IMR-90 (cell line): ENCODE measurements at regions not wholly inside any gene's neighbourhood (a gene's known extent, or its start where the extent isn't known, plus 50 kb on each side); places are given as distances from the start of the nearest gene placed in this dataset.

Source experiments
- ATAC-seq: fragments of 200-7000 bp; cut with Tn5 transposase; 2 replicates; pipeline ENCODE4 v1.9.1; 2020; ENCODE audit warnings: low read depth, mild to moderate bottlenecking, moderate library complexity
- BruUV-seq: library from RNA; stranded (reverse); fragments of 400-500 nt; replicated peaks from 2 replicates; lab custom pipeline; 2021; lab: Mats Ljungman, UMichigan
- CTCF ChIA-PET: fragments of 300-600 bp; formaldehyde crosslinking; extraction: SDS; loops from one replicate; lab custom pipeline; 2021; ENCODE audit warnings: antibody characterized with exemption; lab: Yijun Ruan, JAX
- POLR2A ChIA-PET: fragments of 300-600 bp; sonication (Branson Sonifier 250); formaldehyde crosslinking; loops from one replicate; lab custom pipeline; 2022; ENCODE audit warnings: antibody characterized with exemption; ENCODE audit not compliant: unreplicated experiment; lab: Charles Lee
- DNase-seq: peaks from one replicate; pipeline ENCODE4 v3.0.0; 2013
- H2AFZ ChIP-seq: replicated peaks from 2 replicates; pipeline ENCODE3; 2013; ENCODE audit warnings: low read length, mild to moderate bottlenecking; ENCODE audit not compliant: poor library complexity
- H2AK5ac ChIP-seq: 2 replicates; pipeline ENCODE4 v1.6.1; 2013; ENCODE audit warnings: low read depth, low read length, inconsistent platforms
- H2AK9ac ChIP-seq: replicated peaks from 2 replicates; pipeline ENCODE3; 2013; ENCODE audit warnings: mild to moderate bottlenecking, low read depth, low read length, moderate library complexity; ENCODE audit not compliant: poor library complexity
- H2BK120ac ChIP-seq: 2 replicates; pipeline ENCODE4 v1.6.1; 2013; ENCODE audit warnings: low read depth, low read length, inconsistent platforms
- H2BK15ac ChIP-seq: 3 replicates; pipeline ENCODE4 v1.6.1; 2013; ENCODE audit warnings: low read depth, low read length, inconsistent platforms
- H2BK20ac ChIP-seq: 2 replicates; pipeline ENCODE4 v1.6.1; 2013; ENCODE audit warnings: low read depth, mild to moderate bottlenecking, inconsistent platforms, low read length, moderate library complexity
- H2BK5ac ChIP-seq: 2 replicates; pipeline ENCODE4 v1.6.1; 2013; ENCODE audit warnings: mild to moderate bottlenecking, low read depth, low read length, inconsistent platforms; ENCODE audit not compliant: poor library complexity, severe bottlenecking
- H3K14ac ChIP-seq: replicated peaks from 2 replicates; pipeline ENCODE4 v1.6.1; 2013; ENCODE audit warnings: low read depth, low read length, inconsistent platforms
- H3K18ac ChIP-seq: 2 replicates; pipeline ENCODE4 v1.6.1; 2013; ENCODE audit warnings: low read depth, low read length, control low read depth
- H3K23ac ChIP-seq: 2 replicates; pipeline ENCODE4 v1.6.1; 2013; ENCODE audit warnings: low read depth, low read length, inconsistent platforms
- H3K27ac ChIP-seq: 2 replicates; pipeline ENCODE4 v1.5.1; 2013; ENCODE audit warnings: mild to moderate bottlenecking, control low read depth, low read length; ENCODE audit not compliant: insufficient read depth
- H3K27me3 ChIP-seq: 2 replicates; pipeline ENCODE4 v1.6.1; 2013; ENCODE audit warnings: low read length; ENCODE audit not compliant: control insufficient read depth, insufficient read depth
- H3K36me3 ChIP-seq: 2 replicates; pipeline ENCODE4 v1.6.1; 2013; ENCODE audit warnings: low read length, mixed read lengths; ENCODE audit not compliant: control insufficient read depth, insufficient read depth
- H3K4ac ChIP-seq: 2 replicates; pipeline ENCODE4 v1.6.1; 2013; ENCODE audit warnings: low read depth, low read length, inconsistent platforms
- H3K4me1 ChIP-seq: 2 replicates; pipeline ENCODE4 v1.6.1; 2013; ENCODE audit warnings: low read length, mixed read lengths; ENCODE audit not compliant: control insufficient read depth, insufficient read depth
- H3K4me2 ChIP-seq: 2 replicates; pipeline ENCODE4 v1.6.1; 2013; ENCODE audit warnings: low read depth, mild to moderate bottlenecking, control low read depth, low read length, moderate library complexity
- H3K4me3 ChIP-seq: 2 replicates; pipeline ENCODE4 v1.5.1; 2013; ENCODE audit warnings: low read depth, mild to moderate bottlenecking, control low read depth, low read length, moderate library complexity; ENCODE audit not compliant: insufficient read depth
- H3K56ac ChIP-seq: 2 replicates; pipeline ENCODE4 v1.6.1; 2013; ENCODE audit warnings: low read length, inconsistent platforms; ENCODE audit not compliant: insufficient read depth; ENCODE audit errors: extremely low read depth
- H3K79me1 ChIP-seq, 2 experiments: 2 replicates each; pipeline ENCODE4 v1.6.1; 2013; ENCODE audit warnings: low read length in 2 of 2, inconsistent platforms in 1 of 2, low read depth in 1 of 2
- H3K9ac ChIP-seq: 2 replicates; pipeline ENCODE4 v1.6.1; 2013; ENCODE audit warnings: low read depth, low read length, control low read depth
- H3K9me1 ChIP-seq: 2 replicates; pipeline ENCODE4 v1.6.1; 2013; ENCODE audit warnings: low read length, inconsistent platforms; ENCODE audit not compliant: insufficient read depth
- H3K9me3 ChIP-seq: 2 replicates; pipeline ENCODE4 v1.6.1; 2013; ENCODE audit warnings: low read length; ENCODE audit not compliant: control insufficient read depth, insufficient read depth
- H4K20me1 ChIP-seq: 2 replicates; pipeline ENCODE4 v1.6.1; 2013; ENCODE audit warnings: low read length, inconsistent platforms; ENCODE audit not compliant: insufficient read depth
- H4K5ac ChIP-seq: 2 replicates; pipeline ENCODE4 v1.6.1; 2013; ENCODE audit warnings: mild to moderate bottlenecking, low read depth, low read length, control low read depth
- H4K8ac ChIP-seq, 2 experiments: 2 replicates each; pipeline ENCODE4 v1.6.1; 2013; ENCODE audit warnings: low read depth in 2 of 2, low read length in 2 of 2, control low read depth in 1 of 2, inconsistent platforms in 1 of 2
- H4K91ac ChIP-seq: 2 replicates; pipeline ENCODE4 v1.6.1; 2013; ENCODE audit warnings: low read depth, low read length, inconsistent platforms; ENCODE audit not compliant: insufficient read depth
- RCOR1 ChIP-seq: IDR thresholded peaks from 2 replicates; pipeline ENCODE4 v1.6.1; 2012; ENCODE audit warnings: mild to moderate bottlenecking, low read length, improper control_type of control experiment; ENCODE audit not compliant: insufficient replicate concordance
- WGBS, 2 experiments: methylation state at CpG; one replicate each; pipeline versions ENCODE4 v1.1.5 to v1.1.7; 2013; ENCODE audit warnings: missing lambda C conversion rate in 2 of 2; ENCODE audit not compliant: insufficient read length in 1 of 2; ENCODE audit errors: extremely low coverage in 2 of 2; 5-methylcytosine and 5-hydroxymethylcytosine counted together
- dilution Hi-C: fragments of 300-500 bp; cut with HindIII; formaldehyde crosslinking; loops from one replicate; pipeline ENCODE4 v1.14.3; 2018; ENCODE audit warnings: low sequenced_read_pairs; ENCODE audit not compliant: unreplicated experiment
- in situ Hi-C: fragments of 300-500 bp; cut with MboI; formaldehyde crosslinking; loops from 3 replicates; pipeline ENCODE4 v1.14.3; 2019; ENCODE audit warnings: low sequenced_read_pairs, inconsistent platforms, mixed read lengths
- intact Hi-C: fragments of 100-400 bp; cut with micrococcal nuclease; formaldehyde crosslinking; loops from 2 replicates; pipeline ENCODE4 v1.10.0; 2022

- CTCF ChIA-PET: no interaction called here
- no peaks in the 10 kb centered on the region for H3K79me1 ChIP-seq
- in situ Hi-C loops: no loop called here
Observed at GRCh38 chr2:59312967-59313940, 1072.1 kb upstream of the FANCL start.

More at GRCh38 chr2:59312967-59313940, 1072.1 kb upstream of the FANCL start:
- H3K4me2 ChIP-seq: no peak overlapping the region
- TF ChIP-seq RCOR1: no peak
- H2AK9ac ChIP-seq: no peak overlapping the region
- H2BK20ac ChIP-seq: no peak overlapping the region
- no peak overlapping the region for H4K5ac ChIP-seq
- no peak overlapping the region for H2BK15ac ChIP-seq
- H4K91ac ChIP-seq: no peak overlapping the region
- H3K4me3 ChIP-seq: no peak overlapping the region
- no peak overlapping the region for H4K8ac ChIP-seq
- no peak overlapping the region for H3K9ac ChIP-seq
- no peaks in the 10 kb centered on the region for H4K20me1 ChIP-seq
- no peak overlapping the region for H2BK120ac ChIP-seq
- H3K27ac ChIP-seq: no peak overlapping the region
- WGBS, 2 experiments: 39% methylated on average over 3 of the region's 11 CpGs; no CpG with 5 or more reads in 1 of the 2 experiments
- no TSS peak for BruUV-seq
- no peak for ATAC-seq
- H3K23ac ChIP-seq: no peak overlapping the region
- POLR2A ChIA-PET: no interaction called here
- dilution Hi-C loops (no loop called here), intact Hi-C loops (no loop called here)
- H3K4me1 ChIP-seq: no peaks in the 10 kb centered on the region
- no peak overlapping the region for H2AFZ ChIP-seq
- H3K9me3 ChIP-seq: no peaks in the 10 kb centered on the region
- H3K36me3 ChIP-seq: no peaks in the 10 kb centered on the region
- H3K56ac ChIP-seq: no peak overlapping the region
- no peak for DNase-seq
- H3K18ac ChIP-seq: no peak overlapping the region
- H3K14ac ChIP-seq: no peak overlapping the region
- H3K9me1 ChIP-seq: no peaks in the 10 kb centered on the region
- H2AK5ac ChIP-seq: no peak overlapping the region
- H3K27me3 ChIP-seq: no peaks in the 10 kb centered on the region
- H2BK5ac ChIP-seq: no peak overlapping the region
- H3K4ac ChIP-seq: no peak overlapping the region
